Breast epithelium (tissue), 3 donors: ENCODE measurements at regions not wholly inside any gene's neighbourhood (a gene's known extent, or its start where the extent isn't known, plus 50 kb on each side); places are given as distances from the start of the nearest gene placed in this dataset.

Experiments
- POLR2A ChIP-seq: fragments of 450-650 bp; IDR thresholded peaks from one replicate; pipeline ENCODE4 v1.6.1; 2016; ENCODE audit warnings: antibody characterized with exemption, mild to moderate bottlenecking, moderate library complexity
- POLR2AphosphoS5 ChIP-seq, 3 donors: sonication (generic); formaldehyde crosslinking; IDR thresholded peaks; one replicate each; pipeline ENCODE4 v1.6.1; 2017; ENCODE audit warnings: antibody characterized with exemption in 3 of 3
- TF ChIP-seq, protein P1 (sequence below), 3 donors: fragments of 450-650 bp; IDR thresholded peaks; one replicate each; pipeline ENCODE4 v1.5.1; 2016 to 2017; ENCODE audit warnings: antibody characterized with exemption in 3 of 3, mild to moderate bottlenecking in 3 of 3, moderate library complexity in 3 of 3

DNA sequence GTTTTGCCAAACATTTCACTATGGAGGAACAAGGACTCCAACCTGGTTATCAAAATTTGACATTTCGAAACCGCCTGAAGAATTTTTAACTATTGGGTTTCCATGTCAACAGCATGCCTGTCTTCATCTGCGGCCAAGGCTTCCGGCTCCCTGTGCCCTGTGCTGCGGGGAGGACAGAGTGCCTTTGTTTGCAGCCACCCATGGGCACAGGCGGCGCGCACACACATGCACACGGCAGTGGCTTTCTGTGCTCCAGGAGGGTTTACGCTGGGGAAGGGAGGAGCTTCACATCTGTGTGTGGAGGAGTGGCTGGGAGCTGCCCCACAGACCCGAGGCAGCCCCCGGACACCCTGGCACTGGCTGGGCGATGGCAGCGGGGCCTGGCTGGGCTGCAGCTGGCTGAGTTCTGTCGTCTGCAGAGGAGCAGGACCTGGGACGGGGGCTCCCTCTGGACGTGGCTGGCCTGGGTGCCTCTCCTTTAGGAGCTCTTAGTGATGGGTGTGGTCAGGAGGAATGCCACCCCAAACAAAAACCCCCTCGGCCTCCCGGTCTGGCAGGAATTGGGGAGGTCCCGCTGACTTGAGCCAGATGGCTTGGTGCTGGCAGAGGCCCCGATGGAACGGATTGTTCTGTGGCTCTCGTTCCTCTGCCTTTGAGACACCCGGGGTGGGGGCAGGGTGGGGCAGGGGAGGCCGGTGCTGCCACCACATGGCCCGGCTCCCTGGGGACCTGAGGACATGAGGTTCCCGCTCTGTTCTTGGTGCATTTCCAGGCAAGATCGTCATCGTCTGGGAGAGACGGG lies 1290.9 kb downstream of the BRD1 start:
- TF ChIP-seq, protein P1, sequence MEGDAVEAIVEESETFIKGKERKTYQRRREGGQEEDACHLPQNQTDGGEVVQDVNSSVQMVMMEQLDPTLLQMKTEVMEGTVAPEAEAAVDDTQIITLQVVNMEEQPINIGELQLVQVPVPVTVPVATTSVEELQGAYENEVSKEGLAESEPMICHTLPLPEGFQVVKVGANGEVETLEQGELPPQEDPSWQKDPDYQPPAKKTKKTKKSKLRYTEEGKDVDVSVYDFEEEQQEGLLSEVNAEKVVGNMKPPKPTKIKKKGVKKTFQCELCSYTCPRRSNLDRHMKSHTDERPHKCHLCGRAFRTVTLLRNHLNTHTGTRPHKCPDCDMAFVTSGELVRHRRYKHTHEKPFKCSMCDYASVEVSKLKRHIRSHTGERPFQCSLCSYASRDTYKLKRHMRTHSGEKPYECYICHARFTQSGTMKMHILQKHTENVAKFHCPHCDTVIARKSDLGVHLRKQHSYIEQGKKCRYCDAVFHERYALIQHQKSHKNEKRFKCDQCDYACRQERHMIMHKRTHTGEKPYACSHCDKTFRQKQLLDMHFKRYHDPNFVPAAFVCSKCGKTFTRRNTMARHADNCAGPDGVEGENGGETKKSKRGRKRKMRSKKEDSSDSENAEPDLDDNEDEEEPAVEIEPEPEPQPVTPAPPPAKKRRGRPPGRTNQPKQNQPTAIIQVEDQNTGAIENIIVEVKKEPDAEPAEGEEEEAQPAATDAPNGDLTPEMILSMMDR (IDR thresholded peaks at IDR 0.05) = no peak
- no peak for TF ChIP-seq POLR2AphosphoS5 (IDR thresholded peaks at IDR 0.05)
- TF ChIP-seq POLR2A = no peak
